ENCODE measurements at regions not wholly inside any gene's neighbourhood (a gene's known extent, or its start where the extent isn't known, plus 50 kb on each side); places are given as distances from the start of the nearest gene placed in this dataset.

DNA sequence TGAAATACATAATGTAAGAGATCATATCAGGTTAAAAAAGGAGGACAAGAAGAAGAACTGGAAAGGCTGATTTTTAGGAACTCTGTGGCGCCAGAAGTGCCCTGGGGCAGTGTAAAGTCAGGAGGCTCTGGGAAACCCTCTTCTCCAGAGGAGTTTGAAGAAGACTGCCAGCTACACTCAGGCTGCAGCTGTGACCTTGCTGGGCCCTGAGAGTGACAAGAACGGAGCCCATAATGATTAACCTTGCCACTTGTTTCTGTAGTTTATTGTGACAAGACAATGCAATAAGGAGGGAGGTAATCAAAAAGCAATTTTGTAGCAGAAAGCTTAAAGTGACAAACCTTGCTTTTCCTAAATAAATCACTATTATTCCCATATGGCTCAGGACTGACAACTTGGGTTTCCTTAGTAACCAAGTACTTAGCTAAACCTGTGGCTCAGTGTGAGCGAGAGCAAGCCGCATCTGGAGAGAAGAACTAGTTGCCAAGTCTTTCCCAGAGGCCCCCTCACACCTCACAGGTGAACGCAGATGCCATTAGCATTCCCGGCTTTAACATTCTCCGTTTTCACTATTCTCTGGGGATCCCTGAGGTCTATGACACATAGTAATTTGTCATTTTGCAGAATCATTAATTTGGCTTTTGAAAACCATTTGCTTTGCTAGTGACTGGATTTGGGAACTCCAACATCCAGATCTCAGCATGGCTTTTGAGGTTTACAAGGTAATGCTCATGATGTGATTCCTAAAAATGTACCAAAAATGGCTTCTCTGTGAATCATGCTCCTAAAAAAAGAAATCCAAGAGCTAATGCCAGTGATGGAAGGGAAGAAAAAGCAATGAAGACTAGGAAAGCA is 115.9 kb downstream of the OMA1 start:
- no peak for DNase-seq (ENCODE audit: low spot score)
- intact Hi-C loops (cut with DNase I) = no loop called here

DNA sequence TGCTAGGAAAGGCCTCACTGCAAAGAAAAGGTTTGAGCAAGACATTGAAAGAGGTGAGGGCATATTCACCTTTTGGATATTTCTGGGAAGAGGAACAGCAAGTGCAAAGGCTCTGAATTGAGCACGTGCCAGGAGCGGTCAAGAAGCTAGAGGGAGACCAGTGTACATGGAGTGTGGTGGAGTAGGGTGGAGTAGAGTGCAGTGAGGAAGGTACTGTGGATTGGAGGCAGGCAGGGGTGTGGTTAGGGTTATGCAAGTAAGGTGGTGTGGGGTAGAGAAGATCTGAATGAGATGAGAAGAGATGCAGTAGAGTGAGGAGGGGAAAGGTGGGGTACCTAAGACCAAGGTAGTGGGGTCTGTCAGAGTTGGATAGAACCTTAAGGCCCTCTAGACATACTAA is 119.6 kb downstream of the OMA1 start:
- DNase-seq (ENCODE audit: low spot score) = no peak
- intact Hi-C loops (cut with DNase I) = no loop called here

DNA sequence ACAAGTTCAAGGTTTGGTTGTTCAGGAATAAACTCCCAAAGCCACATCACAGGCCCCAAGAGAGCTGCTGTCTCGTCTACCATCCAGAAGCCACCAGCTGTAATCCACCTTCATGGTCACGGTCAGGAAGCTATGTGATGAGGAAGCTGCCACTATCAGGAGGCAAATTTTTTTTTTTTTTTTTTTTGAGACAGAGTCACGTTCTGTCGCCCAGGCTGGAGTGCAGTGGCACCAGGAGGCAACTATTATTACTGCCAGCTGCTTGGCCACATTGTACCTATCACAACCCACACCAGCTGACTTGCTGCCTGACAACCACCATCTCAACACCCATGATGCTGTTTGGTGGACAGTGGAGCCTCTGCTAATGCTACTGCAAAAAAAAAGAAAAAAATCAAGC is 124.1 kb downstream of the OMA1 start:
- intact Hi-C loops (cut with DNase I) = no loop called here
- no peak for DNase-seq (ENCODE audit: low spot score)

DNA sequence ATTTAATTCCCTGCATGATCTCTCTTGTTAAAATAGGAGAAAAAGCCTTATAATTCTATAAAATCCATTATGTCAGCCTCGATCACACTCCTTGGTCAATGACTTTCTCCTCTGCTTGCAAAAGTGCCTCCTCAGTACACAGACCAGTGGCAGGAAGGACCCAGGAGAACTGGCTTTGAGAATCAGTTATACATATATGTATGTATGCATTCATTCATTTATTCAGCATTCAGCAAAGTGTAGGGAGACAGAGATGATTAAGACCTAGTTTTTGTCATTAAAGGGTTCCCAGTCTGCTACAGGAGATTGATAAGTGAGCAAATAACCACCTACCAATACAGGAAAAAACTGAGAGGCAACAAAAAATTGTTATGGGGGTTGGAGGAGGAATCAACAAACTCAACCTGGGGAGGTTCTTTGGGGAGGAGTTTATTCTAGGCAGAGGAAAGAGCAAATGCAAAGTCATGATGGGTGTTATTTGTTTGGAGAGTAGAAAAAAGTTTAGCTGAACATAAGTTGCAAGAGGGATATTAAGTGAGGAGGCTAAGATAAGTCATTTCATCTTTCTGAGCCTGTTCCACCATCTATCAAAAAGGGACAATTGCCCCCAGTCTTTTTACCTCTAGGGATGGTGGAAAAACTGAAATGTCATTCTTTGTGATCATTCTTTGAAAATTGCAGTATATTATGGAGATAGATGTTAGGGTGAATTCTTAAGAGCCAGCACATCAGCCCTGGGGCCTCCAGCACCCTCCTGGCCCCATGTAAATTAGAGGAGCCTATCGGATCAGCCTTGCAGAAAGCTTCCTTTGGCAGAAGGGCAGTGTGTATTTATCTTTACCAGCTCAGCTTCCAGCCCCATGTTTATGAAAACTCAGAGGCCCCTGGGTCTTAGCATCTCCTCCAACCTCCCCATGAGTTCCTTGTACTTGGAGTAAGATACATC is 128.0 kb downstream of the OMA1 start:
- intact Hi-C loops (cut with DNase I) = no loop called here
- no peak for DNase-seq (ENCODE audit: low spot score)

DNA sequence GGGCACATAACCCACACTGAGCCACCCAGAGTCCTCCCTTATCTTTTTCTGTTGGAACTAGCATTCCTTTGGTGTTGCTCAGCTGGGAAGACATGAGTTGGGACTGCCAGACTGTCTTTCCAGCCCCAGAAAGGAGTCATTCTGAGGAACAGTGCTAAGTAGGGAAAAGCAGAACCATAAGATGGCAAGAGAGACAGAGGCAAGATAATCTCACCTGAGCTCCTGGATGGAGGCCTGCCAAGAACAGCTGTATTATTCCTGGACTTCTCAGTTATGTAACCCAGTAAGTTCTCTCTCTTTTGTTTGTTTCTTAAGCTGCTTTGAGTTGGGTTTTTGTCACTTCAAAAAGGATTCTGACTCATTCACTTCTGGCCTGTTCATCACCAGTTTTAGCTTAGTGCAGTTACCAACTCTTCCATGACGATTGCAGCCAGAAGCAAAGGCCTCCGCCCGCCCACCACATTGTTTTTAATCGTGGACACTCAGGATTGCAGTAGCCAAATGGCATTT is 134.4 kb downstream of the OMA1 start:
- intact Hi-C loops (cut with DNase I) = no loop called here
- no peak for DNase-seq (ENCODE audit: low spot score)

DNA sequence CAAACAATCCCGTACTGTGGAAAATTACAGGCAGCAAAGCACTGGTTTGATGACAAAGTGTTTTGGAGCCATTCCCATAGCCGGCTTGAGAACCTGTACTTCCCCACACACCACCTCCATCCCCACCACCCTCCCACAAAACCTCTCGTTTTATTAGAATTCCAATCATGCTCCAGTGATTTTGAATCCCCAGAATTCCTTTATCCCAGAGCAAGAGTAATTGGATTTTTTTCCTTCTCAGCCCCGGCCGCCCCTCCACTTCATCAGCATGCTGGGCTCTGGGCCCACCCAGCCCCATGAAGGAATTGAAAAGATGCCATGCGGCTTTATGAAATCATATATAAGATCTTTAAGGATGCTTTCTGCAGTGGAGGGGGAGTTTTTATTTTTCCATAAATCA is 136.6 kb downstream of the OMA1 start:
- no peak for DNase-seq (ENCODE audit: low spot score)
- intact Hi-C loops (cut with DNase I) = no loop called here

DNA sequence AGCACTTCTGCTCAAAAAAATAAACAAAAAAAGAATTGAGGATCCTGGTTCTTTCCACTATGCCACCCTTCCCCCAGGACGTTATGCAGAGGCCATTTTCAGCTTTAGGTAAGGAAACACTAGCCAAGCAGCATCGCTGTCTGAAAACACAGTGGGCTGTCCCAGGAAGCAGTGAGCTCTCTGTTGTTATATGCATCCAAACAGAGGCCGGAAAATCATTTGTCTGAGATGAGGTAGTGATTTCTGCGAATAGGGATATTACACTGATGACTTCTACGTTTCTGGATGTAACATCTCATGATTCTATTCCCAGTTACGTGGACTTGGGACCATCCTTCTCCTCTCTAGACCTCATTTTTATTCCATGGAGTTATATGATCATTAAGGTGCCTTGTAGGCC is 137.2 kb downstream of the OMA1 start:
- intact Hi-C loops (cut with DNase I) = no loop called here
- no peak for DNase-seq (ENCODE audit: low spot score)

DNA sequence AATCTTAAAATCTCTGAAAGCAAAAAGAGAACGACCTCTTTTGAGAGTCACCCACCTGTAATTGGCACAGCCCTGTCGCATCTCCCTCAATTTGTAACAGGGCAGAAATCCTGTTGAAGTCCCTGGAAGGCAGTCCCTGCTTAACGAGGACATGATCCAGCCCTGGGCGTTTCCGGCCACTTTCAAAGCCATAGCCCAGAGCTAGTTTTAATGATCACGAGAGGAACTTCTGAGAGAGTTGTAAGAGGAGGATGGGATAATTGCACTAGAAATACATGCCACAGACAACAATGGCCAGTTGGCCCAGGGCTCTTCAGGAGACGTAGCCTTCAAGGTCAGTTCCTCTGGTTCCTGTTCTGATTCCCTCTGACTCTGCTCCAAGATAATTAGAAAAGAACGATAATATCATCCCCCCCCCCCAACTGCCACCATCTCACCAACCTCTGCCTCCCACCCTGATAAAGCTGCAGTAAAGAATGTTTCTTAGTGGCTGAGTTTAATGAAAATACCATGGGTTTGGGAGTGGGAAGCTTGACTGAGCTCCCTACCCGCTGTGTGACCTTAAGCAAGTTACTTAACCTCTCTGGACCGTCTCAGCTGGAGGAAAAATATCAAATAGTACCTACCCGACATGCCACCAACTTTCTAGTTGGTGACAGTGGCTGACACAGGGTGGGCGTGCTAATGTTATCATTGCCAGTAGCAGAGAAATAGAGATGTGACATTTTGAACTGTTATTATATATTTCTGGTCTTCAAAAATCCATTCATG is 140.0 kb downstream of the OMA1 start:
- intact Hi-C loops (cut with DNase I) = no loop called here
- no peak for DNase-seq (ENCODE audit: low spot score)

DNA sequence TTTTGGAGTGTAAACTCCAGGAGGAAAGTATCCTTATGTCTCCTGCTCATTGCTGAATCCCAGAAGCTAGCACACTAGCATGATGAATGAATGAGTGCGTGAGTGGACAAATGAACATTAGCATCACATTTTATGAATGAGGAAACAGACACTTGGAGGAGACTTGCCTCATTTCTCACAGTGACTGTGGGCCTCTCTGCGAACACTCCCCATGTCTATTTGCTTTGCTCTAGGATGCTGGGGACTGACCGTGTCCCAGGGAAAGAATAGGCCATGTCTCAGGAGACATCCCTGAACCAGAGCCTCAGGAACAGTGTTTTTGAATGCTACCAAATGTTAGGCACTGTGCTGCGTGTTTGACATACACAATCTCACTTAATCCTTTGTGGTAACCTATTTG is 140.9 kb downstream of the OMA1 start:
- intact Hi-C loops (cut with DNase I) = no loop called here
- no peak for DNase-seq (ENCODE audit: low spot score)

DNA sequence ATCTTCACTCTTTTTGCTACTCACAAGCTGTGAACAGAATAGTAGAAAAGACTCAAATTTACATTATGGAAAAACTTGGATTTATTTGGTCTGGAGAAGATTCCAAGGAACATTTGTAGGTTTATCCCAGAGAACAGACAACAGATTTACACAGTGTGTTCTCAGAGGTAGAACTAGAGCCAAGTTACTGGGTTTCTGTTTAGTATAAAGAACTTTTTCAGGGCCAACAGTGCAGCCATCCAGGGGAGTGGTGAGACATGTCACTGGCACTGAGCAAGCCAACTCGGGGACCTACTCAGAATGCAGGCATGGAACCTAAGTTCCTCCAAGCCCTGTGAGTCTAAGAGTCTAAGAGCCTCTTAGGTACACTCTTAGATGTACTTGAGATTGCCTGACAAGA is 142.6 kb downstream of the OMA1 start:
- no peak for DNase-seq (ENCODE audit: low spot score)
- intact Hi-C loops (cut with DNase I) = no loop called here

DNA sequence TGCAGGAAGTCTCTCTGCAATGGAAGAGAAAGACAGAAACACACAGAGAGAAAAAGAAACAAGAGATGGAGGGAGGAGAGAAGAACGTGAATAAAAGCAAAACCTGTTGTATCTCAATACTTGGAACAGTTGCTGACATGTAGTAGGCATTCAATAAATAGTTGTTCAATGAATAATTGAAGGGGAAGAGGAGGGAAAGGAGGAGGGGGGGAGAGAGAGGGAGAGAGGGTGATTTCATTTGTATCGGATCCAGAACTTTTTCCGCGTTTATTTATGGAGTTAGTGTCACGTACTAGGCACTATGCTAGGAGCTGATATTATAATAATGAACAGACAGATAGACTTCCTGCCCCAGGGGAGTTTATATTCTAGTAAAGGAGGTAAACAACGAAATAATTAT is 144.1 kb downstream of the OMA1 start:
- intact Hi-C loops (cut with DNase I) = no loop called here
- DNase-seq (ENCODE audit: low spot score) = no peak

DNA sequence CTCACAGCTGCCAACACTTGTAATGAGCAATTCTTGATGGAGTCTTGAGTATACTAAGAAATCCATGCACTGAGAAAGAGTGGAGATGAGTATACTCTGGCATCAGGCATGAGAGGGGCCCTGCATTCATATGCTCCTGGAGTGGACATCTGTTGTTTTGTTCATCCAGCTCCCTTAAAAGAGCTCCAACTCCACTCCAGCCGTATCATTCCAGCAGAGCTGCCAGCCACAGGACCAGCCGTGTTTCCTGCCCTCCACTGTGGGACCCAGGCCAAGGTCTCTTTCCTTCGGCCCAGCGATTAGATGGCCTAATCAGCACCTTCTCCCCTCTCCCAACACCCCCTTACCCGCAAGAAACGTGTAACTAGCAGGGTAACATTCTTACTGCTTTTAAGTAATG is 144.5 kb downstream of the OMA1 start:
- DNase-seq (ENCODE audit: low spot score) = no peak
- intact Hi-C loops (cut with DNase I) = no loop called here

DNA sequence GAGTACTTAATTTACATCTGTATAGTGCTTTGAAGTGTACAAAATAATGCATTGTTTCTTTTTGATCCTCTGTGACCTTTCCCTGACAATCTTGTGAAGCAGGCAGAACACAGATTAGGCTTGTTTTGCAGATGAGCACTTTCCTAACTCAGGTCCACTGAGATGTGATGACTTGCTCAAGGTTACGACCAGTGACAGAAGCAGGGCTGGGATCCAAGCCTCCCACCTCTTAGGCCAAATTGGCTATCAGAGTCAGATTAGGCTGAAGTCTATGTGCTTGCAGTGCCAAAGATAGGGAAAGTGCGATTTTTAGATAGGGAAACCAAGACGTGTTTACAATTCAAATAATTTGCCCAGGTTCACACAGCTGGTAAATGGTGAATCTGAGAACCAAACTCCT is 147.3 kb downstream of the OMA1 start:
- no peak for DNase-seq (ENCODE audit: low spot score)
- intact Hi-C loops (cut with DNase I) = no loop called here

DNA sequence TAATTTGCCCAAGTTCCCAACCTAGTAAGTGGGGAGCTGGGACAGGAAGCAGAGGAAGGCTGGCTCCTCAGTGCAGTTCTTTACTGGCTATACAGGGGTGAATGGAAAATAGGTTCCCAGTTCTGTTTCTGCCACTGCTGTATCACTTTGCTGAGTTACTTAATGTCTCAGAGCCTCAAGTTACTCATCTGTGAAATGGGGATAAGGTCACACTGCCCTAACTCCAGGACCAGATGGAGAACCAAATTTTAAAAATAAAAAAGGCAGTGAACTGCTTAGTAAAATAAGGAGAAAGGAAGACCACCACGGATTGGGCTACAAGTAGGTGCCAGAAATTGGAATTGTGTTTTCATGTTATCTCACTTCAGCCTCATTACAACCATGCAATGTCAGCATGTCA is 147.8 kb downstream of the OMA1 start:
- no peak for DNase-seq (ENCODE audit: low spot score)
- intact Hi-C loops (cut with DNase I) = no loop called here

DNA sequence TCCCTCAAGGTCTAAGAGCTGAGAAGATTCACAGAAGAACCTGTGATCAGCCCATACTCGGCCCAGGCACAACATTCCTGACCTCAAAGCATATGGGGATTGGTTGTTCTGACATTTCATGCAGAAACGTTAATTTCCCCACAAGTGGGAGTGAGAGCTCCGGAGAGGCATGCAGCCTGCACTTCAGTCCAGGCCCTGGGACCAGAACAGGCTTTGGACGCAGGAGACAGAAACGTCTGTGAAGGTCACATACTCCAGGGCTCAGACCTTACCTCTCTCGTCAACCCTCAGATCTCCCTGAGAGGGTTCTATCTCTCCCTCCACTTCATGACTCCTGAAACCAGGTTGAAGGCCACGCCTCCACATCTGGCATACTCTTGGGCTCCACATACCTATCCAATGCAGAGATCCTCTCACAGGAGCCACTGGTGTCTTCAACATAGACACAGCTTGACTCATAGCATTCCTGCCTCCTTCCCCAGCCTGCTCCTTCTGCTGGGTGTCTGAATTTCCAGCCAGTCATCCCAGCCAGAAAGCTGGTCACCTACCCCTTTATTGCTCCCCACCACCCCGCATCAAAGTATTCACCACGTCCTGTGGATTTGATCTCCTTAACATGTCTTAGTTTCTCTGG is 149.2 kb downstream of the OMA1 start:
- intact Hi-C loops (cut with DNase I) = no loop called here
- no peak for DNase-seq (ENCODE audit: low spot score)

DNA sequence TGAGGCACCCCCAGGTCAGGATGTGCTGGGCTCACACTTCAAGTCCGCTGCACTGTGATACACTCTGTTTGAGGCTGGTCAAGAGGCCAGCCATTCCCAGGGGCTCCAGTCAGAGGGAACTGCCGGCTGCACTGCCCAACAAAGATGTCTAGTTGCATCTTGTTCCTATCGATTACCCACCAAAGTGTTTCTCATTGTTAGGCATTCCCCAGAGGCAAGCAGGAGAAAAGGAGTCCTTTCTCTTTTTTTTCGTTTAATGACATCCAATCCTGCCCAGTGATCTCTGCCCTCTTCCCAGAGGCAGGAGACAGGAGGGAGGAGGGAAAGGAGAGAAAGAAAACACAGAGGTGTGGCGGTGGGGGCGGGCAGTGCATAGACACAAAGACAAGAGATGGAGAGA is 150.4 kb downstream of the OMA1 start:
- no peak for DNase-seq (ENCODE audit: low spot score)
- intact Hi-C loops (cut with DNase I) = no loop called here

DNA sequence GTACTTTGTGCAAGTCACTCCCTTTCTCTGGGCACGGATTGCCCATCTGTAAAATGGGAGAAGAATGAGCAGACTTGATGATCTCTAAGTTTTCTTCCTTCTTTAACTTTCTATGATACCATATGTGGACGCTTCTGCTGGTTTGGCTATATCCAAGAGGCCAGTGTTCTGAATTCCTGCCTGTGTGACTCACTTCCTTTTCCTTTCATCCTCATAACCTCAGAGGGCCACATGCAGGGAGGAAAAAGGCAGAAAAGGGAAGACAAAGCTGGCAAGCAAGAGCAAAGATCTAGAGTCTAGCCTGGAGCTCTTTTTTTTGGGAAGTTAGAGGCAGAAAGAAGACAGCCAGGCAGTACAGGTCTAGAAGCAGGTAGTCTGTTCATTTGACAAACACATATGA is 151.2 kb downstream of the OMA1 start:
- intact Hi-C loops (cut with DNase I) = no loop called here
- DNase-seq (ENCODE audit: low spot score) = no peak

DNA sequence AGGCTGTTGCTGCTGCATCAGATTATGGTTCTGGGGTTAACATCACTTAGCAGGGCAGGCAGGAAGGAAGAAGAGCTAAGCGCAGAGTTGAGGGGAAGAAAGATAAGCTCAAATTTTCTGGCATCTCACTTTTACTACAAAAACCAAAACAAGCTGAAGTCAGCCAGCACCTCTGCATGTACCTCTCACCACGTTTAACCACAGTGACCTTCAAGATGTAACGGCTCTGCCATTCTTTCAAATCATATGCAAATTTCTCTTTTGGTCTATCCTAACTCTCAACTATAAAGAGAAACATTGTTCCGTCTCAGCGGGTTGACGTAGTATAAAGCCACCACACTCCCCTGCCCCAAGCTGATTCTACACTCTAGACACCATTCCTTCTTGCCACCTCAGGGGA is 154.4 kb downstream of the OMA1 start:
- intact Hi-C loops (cut with DNase I) = no loop called here
- DNase-seq (ENCODE audit: low spot score) = no peak

DNA sequence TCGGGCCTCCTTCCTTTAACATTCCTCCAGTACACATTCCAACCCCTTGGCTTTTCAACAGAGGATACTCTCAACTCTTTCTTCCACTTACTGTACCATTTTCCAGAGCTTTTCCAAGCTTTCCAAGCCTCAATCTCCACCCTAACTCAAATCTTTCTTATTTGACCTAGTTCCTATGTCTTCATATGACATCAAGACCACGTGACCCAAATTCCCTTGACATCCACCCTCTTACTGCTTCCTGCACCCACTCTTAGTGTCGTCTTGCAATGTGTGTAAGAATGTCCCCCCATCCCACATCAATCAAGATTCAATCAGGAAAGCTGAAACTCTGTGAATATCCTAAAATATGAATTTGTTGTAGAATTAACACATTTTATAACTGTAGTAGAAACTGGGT is 155.0 kb downstream of the OMA1 start:
- no peak for DNase-seq (ENCODE audit: low spot score)

DNA sequence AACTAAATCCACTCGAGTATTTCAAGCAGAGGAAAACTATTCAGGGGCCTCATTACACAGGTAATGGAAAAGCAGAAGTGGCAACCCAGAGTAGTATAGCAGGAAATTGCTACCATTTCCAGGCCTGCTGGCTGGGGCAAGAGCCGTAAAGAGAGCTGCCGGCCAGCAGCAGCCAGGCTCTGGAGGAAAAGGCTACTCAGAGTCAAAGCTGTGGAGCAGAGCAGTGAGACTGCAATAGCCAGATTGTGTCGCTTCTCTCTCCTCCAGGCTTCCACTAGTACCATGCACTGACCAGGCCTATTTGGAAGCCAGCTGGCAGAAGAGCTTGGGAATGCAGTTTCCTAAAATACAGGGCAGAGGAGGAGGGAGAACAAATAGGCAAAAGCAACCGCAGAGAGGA is 155.5 kb downstream of the OMA1 start:
- intact Hi-C loops (cut with DNase I) = no loop called here
- no peak for DNase-seq (ENCODE audit: low spot score)

More for the DNA sequence above, 155.0 kb downstream of the OMA1 start:
- intact Hi-C loops (cut with DNase I) = no loop called here

All from cardiac septum (tissue), 1 donor.